ENCODE measurements at regions not wholly inside any gene's neighbourhood (a gene's known extent, or its start where the extent isn't known, plus 50 kb on each side); places are given as distances from the start of the nearest gene placed in this dataset.

DNA sequence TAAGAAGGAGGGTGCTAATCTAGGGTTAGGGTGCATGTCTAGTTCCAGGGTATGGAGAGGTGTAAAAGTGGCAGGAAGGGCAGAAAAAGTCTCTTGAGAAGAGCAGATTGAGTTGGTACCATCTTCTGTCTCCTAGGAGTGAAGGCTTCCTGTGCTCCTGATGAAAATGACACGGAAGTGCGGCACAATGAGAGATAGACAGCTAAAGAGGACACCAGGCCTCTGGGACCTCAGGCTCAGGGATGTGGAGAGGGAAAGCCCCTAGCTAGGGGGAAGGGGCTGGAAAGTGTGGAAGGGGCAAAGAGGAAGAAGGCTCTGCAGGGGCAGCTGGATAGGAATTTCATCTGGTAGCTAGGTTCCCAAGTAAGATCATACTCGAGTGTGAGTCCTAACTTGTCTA lies 498.3 kb upstream of the EEF2KMT start:
- Histone ChIP-seq H3K4me3 (no peak overlapping the region), H3K27ac (no peak overlapping the region), H3K36me3 (no peaks in the 10 kb centered on the region), H3K9me3 (peaks cover 0 to 8% (median 0%) of the 10 kb centered on the region in 4 donors), H3K27me3 (no peaks in the 10 kb centered on the region), H3K4me1 (no peaks in the 10 kb centered on the region)
- no peak for DNase-seq
- WGBS, 2 donors, result 83 to 96% methylated on average over 3 of the region's 3 CpGs
- no peak for TF ChIP-seq POLR2A (IDR thresholded peaks at IDR 0.05)
- TF ChIP-seq POLR2AphosphoS5 (IDR thresholded peaks at IDR 0.05), result no peak
- no peak for TF ChIP-seq EP300 (IDR thresholded peaks at IDR 0.05)
- TF ChIP-seq, protein P1, sequence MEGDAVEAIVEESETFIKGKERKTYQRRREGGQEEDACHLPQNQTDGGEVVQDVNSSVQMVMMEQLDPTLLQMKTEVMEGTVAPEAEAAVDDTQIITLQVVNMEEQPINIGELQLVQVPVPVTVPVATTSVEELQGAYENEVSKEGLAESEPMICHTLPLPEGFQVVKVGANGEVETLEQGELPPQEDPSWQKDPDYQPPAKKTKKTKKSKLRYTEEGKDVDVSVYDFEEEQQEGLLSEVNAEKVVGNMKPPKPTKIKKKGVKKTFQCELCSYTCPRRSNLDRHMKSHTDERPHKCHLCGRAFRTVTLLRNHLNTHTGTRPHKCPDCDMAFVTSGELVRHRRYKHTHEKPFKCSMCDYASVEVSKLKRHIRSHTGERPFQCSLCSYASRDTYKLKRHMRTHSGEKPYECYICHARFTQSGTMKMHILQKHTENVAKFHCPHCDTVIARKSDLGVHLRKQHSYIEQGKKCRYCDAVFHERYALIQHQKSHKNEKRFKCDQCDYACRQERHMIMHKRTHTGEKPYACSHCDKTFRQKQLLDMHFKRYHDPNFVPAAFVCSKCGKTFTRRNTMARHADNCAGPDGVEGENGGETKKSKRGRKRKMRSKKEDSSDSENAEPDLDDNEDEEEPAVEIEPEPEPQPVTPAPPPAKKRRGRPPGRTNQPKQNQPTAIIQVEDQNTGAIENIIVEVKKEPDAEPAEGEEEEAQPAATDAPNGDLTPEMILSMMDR (IDR thresholded peaks at IDR 0.05), result no peak
- no peak for ATAC-seq (ENCODE audit: low FRiP score in 2 of 2)

DNA sequence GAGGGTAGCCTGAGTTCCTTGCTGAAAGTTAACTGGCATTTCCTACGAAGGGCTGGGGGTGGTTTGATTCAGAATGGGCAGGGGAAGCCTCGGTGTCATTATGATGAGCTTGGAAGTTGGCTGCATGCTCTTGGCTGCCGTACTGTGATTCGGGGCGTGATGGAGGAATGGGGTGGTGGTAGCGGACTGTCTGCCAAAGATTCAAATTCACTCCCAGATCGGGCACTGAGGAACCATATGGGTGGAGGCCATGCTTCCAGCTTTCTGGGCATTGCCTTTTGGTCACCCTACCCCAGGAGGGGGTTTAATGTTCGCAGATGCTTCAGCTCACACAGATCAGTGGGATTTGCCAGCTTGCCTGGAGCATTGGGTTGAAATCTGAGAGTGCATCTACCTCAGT lies 492.8 kb upstream of the EEF2KMT start:
- Histone ChIP-seq H3K27ac (no peak overlapping the region), H3K36me3 (no peaks in the 10 kb centered on the region), H3K4me1 (no peaks in the 10 kb centered on the region), H3K27me3 (no peaks in the 10 kb centered on the region), H3K9me3 (peaks cover 0 to 2% (median 0%) of the 10 kb centered on the region in 4 donors), H3K4me3 (no peak overlapping the region)
- TF ChIP-seq POLR2AphosphoS5 (IDR thresholded peaks at IDR 0.05) (no peak), POLR2A (IDR thresholded peaks at IDR 0.05) (no peak), EP300 (IDR thresholded peaks at IDR 0.05) (no peak)
- TF ChIP-seq, protein P1 (IDR thresholded peaks at IDR 0.05), result no peak
- ATAC-seq (ENCODE audit: low FRiP score in 2 of 2), result no peak
- 66 to 78% methylated on average over 8 of the region's 8 CpGs for WGBS, 2 donors
- DNase-seq, result no peak

GRCh38 chr16:5589812-5590373 lies 492.3 kb upstream of the EEF2KMT start:
- Histone ChIP-seq H3K4me3 (no peak overlapping the region), H3K27me3 (no peaks in the 10 kb centered on the region), H3K9me3 (no peaks in the 10 kb centered on the region), H3K4me1 (no peaks in the 10 kb centered on the region), H3K27ac (no peak overlapping the region), H3K36me3 (no peaks in the 10 kb centered on the region)
- 54 to 59% methylated on average over 6 to 7 of the region's 7 CpGs for WGBS, 2 donors
- ATAC-seq (ENCODE audit: low FRiP score in 2 of 2) (no peak), DNase-seq (no peak)
- TF ChIP-seq POLR2A (IDR thresholded peaks at IDR 0.05) (no peak), EP300 (IDR thresholded peaks at IDR 0.05) (no peak), POLR2AphosphoS5 (IDR thresholded peaks at IDR 0.05) (no peak)
- TF ChIP-seq, protein P1 (IDR thresholded peaks at IDR 0.05), result no peak

- H3K27me3 ChIP-seq, result no peaks in the 10 kb centered on the region
- ATAC-seq (ENCODE audit: low FRiP score in 2 of 2), result no peak
Measured at GRCh38 chr16:5584109-5584508, 486.5 kb upstream of the EEF2KMT start.

GRCh38 chr16:5582529-5582928 lies 484.9 kb upstream of the EEF2KMT start:
- no peak overlapping the region for H3K4me3 ChIP-seq
- TF ChIP-seq EP300 (IDR thresholded peaks at IDR 0.05) (no peak), POLR2AphosphoS5 (IDR thresholded peaks at IDR 0.05) (no peak), POLR2A (IDR thresholded peaks at IDR 0.05) (no peak)
- TF ChIP-seq, protein P1 (IDR thresholded peaks at IDR 0.05), result no peak
- H3K36me3 ChIP-seq, result no peaks in the 10 kb centered on the region
- ATAC-seq (ENCODE audit: low FRiP score in 2 of 2) (no peak), DNase-seq (no peak)
- H3K9me3 ChIP-seq, result no peaks in the 10 kb centered on the region
- no peaks in the 10 kb centered on the region for H3K4me1 ChIP-seq
- 56 to 64% methylated on average over 7 of the region's 7 CpGs for whole genome bisulfite sequencing, 2 donors
- H3K27me3 ChIP-seq, result no peaks in the 10 kb centered on the region
- no peak overlapping the region for H3K27ac ChIP-seq

More at GRCh38 chr16:5584109-5584508, 486.5 kb upstream of the EEF2KMT start:
- H3K36me3 ChIP-seq, result no peaks in the 10 kb centered on the region
- H3K27ac ChIP-seq, result no peak overlapping the region
- TF ChIP-seq, protein P1 (IDR thresholded peaks at IDR 0.05), result no peak
- TF ChIP-seq EP300 (IDR thresholded peaks at IDR 0.05) (no peak), POLR2AphosphoS5 (IDR thresholded peaks at IDR 0.05) (no peak)
- 75 to 89% methylated on average over 4 of the region's 4 CpGs for WGBS, 2 donors
- DNase-seq, result no peak
- H3K9me3 ChIP-seq, result no peaks in the 10 kb centered on the region
- H3K4me3 ChIP-seq, result no peak overlapping the region
- H3K4me1 ChIP-seq, result no peaks in the 10 kb centered on the region
